Right kidney (tissue), 1 donor: ENCODE measurements at regions not wholly inside any gene's neighbourhood (a gene's known extent, or its start where the extent isn't known, plus 50 kb on each side); places are given as distances from the start of the nearest gene placed in this dataset.

Experiments
- DNase-seq: peaks from one replicate; pipeline ENCODE4 v3.0.0-alpha.2; 2016

GRCh38 chr6:11356404-11357155, 124.1 kb upstream of the NEDD9 start:
- DNase-seq = no peak

DNA sequence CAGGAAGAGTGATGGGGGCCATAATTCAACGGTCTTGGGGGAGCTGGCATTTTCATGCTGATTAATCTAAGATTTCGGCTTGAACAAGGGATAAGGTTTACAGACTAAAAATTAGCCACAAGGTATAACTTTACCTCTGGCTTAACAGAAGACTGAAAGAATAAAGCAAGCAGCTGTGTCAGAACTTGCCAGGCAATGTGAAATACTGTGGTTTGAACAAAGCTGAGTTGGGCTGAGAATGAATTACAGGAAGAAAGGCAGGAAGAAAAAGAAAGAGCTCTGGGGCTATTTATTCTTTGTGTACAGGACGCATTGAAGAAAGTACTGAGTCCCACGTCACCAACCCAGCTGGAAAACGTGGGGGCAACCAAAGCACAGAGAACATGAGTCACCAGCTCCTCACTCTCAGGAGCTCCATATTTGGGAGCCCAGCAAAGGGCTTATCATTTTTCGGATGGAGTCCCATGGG, 121.5 kb upstream of the NEDD9 start:
- no peak for DNase-seq

DNA sequence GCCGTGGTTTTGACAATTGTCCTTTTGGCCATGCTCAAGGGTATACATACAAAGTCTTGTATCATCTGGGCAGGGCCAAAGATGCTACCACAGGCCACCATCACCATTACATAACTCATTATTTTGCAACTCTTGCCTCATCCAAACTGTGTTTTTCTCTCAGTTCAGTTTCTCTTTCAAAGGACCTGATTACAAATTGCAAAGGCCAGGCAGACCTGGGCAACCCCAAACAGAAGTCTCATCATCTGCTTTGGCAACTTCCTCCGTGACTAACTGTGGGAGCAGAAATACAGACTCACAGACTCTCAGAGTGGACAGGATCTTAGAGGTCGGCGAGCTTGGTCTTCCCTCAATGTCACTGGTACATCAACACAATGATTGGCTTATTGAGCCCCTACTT, 117.8 kb upstream of the NEDD9 start:
- no peak for DNase-seq

DNA sequence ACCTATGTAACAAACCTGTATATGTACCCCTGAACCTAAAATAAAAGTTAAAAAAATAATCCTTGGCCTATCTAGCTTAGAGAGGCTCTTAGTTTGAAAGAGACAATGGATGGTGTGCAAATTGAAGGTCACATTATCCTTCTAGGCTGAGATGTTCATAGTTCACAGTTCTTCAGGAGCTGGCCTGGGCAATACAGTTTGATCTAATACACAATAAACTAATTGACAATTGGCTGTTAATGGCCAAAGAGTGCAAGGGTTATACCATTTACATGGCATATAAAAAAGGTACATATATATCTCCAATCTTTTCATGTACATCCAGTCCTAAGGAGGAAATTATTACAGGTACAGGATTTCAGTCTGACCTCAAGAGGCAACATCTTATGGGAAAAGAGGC, 117.4 kb upstream of the NEDD9 start:
- no peak for DNase-seq

GRCh38 chr6:11346516-11346915, 114.0 kb upstream of the NEDD9 start:
- DNase-seq = no peak

GRCh38 chr6:11345536-11345935, 113.1 kb upstream of the NEDD9 start:
- no peak for DNase-seq

GRCh38 chr6:11343963-11344723, 111.7 kb upstream of the NEDD9 start:
- no peak for DNase-seq

- no peak for DNase-seq
Measured at GRCh38 chr6:11341867-11342266, 109.4 kb upstream of the NEDD9 start.

GRCh38 chr6:11341303-11341702, 108.8 kb upstream of the NEDD9 start:
- DNase-seq = no peak

DNA sequence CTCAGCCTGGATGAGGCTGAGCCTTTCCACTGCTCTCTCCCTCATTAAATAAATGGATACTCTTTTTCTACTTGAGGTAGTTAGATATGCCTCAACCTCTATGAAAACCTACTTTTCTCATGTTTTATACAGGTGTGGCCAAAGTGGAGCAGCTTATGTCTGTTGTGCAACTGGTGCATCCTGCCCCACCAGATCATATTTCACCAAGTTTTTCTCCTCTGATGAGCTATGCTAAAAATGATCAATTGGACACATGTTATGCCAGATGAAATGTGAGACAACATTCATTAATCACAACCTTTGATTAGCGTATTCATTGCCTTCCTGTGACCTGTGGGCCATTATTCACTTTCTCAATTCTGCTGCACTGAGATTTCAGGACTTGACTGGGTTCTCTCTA, 106.9 kb upstream of the NEDD9 start:
- no peak for DNase-seq

GRCh38 chr6:11337306-11337705, 104.8 kb upstream of the NEDD9 start:
- DNase-seq = no peak

GRCh38 chr6:11335826-11336225, 103.4 kb upstream of the NEDD9 start:
- no peak for DNase-seq

DNA sequence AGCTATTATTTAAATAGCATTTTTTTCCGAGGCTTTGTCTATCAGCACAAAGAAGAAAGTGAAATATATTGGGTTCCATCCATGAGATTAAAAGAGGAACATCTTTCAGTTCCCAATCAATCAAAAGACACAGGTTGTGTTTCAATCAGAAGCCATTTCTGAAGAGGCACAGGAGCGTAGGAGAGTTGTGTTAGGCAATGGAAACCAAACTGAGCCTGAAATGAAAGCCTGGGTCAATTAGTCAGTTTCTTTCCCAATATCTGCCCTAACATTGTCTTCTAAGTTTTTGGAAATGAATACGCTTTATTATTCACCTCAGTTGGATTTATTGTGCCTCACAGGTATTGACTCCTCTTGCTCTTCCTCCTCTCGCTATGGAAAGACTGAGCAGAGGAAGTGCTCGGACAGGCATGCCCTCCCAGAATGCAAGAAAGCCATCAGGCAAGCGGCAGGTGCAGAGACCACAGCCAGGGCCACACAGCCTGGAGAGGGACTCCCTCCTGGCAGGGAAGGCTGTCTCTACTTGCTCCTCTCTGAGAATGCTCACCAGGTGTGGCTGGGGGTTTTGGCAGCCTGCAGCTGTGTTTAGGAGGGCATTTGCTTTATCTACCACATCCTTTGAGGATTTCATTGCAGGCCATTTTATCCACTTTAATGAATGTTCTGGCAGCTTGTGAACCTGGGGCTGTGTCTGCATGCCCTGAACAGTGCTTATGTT, 100.8 kb upstream of the NEDD9 start:
- no peak for DNase-seq

DNA sequence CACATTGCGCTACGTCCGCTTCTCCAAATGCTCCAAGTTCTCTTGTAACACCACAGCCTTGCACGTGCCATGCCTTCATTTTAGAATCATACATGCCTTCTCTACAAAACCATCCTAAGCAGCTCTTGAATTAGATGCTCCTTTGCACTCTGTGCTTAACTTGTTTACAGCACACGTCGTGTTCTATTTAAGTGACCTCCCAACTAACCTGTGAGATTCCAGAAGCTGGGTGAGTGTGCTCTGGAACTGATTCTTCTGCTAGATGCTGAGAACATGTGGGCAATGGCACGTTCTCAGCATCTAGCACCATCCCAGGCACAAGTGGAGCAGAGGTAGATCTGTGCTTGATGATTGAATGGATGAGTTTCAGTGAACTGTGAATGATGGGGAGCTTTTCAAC, 100.0 kb upstream of the NEDD9 start:
- no peak for DNase-seq

GRCh38 chr6:11331111-11331510, 98.6 kb upstream of the NEDD9 start:
- DNase-seq = no peak

DNA sequence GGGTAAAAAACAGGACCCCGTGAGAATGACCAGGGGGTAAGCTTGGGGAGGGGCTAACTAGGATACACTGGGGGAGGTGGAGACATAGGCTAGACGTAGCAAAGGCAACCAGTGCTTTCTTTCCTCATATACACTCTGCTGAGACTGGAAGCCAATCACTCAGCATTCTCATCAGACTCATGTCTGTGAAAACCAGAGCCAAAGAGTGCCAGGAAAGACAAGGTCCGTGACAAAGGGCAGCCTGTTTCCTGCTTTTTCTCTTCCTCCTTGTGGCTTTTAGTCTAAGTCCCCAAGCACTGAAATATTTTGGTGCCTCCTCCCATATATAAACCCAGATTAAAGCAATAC, 97.9 kb upstream of the NEDD9 start:
- no peak for DNase-seq

DNA sequence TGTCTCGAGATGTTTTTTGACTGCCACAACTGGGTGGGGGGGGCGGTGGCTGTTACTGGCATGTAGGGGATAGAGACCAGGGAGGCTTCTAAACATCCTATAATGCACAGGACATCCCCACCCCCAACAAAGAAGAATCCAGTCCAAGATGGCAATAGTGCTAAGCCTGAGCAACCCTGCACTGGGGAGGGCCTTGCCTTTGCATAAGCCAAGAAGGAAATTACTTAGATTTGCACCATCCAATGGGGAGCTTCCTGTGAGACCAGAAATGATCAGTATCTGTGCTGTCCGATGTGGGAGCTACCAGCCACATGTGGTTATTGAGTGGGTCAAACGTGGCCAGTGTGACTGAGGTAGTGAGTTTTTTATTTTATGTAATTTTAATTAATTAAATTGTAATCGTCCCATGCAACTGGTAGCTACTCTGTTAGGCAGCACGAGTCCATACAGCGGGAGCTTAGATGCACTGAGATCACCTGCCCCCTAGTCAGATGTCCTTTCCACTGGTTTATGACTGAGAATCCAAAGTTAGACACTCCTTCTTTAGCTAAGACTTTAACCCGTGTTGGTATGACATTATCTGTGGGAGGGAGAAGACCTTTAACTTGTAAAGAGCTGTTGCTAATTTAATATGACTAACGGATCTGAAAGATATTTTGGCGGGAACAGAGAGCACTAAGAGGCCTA, 97.4 kb upstream of the NEDD9 start:
- DNase-seq = no peak

DNA sequence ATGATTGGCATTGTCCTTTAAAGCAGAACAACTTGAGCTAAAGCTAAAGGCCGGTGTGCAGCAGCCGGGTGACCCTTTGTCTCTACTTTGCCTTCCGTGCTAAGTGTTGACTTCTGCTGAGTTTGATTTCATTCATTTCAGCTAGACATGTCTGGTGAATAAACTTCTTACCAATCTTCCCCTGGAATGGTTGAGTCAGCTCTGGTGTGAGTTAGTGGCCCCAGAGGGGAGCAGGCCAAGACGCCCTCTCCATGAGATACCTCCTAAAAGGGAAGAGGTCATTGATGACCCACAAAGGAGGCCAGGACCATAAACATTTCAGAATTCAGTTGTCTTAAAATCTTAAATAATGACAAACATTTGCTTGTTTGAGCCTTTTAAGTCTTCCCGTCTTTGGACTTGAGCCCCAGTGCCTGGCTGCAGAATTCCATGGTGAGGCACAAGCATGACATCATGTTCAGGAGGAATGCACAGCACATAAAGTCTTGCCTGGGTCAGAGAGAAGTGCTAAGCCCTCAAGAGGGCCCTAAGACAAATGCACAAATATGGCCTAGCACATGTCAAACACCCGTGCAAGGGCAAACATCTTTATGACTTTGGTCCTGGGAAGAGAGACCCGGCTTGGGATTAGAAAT, 96.3 kb upstream of the NEDD9 start:
- DNase-seq = no peak

- no peak for DNase-seq
Measured at GRCh38 chr6:11327961-11328360, 95.5 kb upstream of the NEDD9 start.

- no peak for DNase-seq
Measured at GRCh38 chr6:11326116-11326515, 93.6 kb upstream of the NEDD9 start.

GRCh38 chr6:11324453-11325015, 92.1 kb upstream of the NEDD9 start:
- DNase-seq = no peak
